H9 (cell line): ENCODE measurements at regions not wholly inside any gene's neighbourhood (a gene's known extent, or its start where the extent isn't known, plus 50 kb on each side); places are given as distances from the start of the nearest gene placed in this dataset.

Source experiments
- DNase-seq: peaks from one replicate; pipeline ENCODE4 v3.0.0-alpha.2; 2017
- H2AFZ ChIP-seq: one replicate; pipeline ENCODE4 v1.6.1; 2013; ENCODE audit warnings: mild to moderate bottlenecking, low read length, control low read depth, moderate library complexity
- H2AK5ac ChIP-seq: 2 replicates; pipeline ENCODE4 v1.6.1; 2013; ENCODE audit warnings: low read length, control low read depth, mixed read lengths; ENCODE audit not compliant: insufficient read length
- H2BK120ac ChIP-seq: one replicate; pipeline ENCODE4 v1.6.1; 2013; ENCODE audit warnings: low read depth, mild to moderate bottlenecking, low read length, control low read depth, inconsistent platforms; ENCODE audit not compliant: poor library complexity, severe bottlenecking
- H2BK12ac ChIP-seq: 2 replicates; pipeline ENCODE4 v1.6.1; 2013; ENCODE audit warnings: low read length, control low read depth, mixed read lengths, low read depth; ENCODE audit not compliant: insufficient read length
- H2BK15ac ChIP-seq: 2 replicates; pipeline ENCODE4 v1.6.1; 2013; ENCODE audit warnings: low read depth, low read length, control low read depth
- H2BK20ac ChIP-seq: one replicate; pipeline ENCODE4 v1.6.1; 2013; ENCODE audit warnings: low read depth, mild to moderate bottlenecking, low read length, control low read depth, inconsistent platforms; ENCODE audit not compliant: poor library complexity, severe bottlenecking
- H2BK5ac ChIP-seq: 2 replicates; pipeline ENCODE4 v1.6.1; 2013; ENCODE audit warnings: low read length, control low read depth, mixed read lengths; ENCODE audit not compliant: insufficient read length
- H3K14ac ChIP-seq: 2 replicates; pipeline ENCODE4 v1.6.1; 2013; ENCODE audit warnings: low read length, control low read depth; ENCODE audit not compliant: insufficient read depth
- H3K18ac ChIP-seq: 2 replicates; pipeline ENCODE4 v1.6.1; 2013; ENCODE audit warnings: low read depth, mild to moderate bottlenecking, mixed read lengths, low read length, control low read depth; ENCODE audit not compliant: insufficient read length
- H3K23ac ChIP-seq: 2 replicates; pipeline ENCODE4 v1.6.1; 2013; ENCODE audit warnings: low read length, control low read depth, mixed read lengths, low read depth; ENCODE audit not compliant: insufficient read length
- H3K23me2 ChIP-seq: 2 replicates; pipeline ENCODE4 v1.6.1; 2013; ENCODE audit warnings: low read depth, mild to moderate bottlenecking, mixed read lengths, low read length, control low read depth; ENCODE audit not compliant: insufficient read length, poor library complexity, severe bottlenecking
- H3K27ac ChIP-seq: 2 replicates; pipeline ENCODE4 v1.5.1; 2013; ENCODE audit warnings: low read length, control low read depth, mixed read lengths, low read depth; ENCODE audit not compliant: insufficient read length
- H3K27me3 ChIP-seq: 2 replicates; pipeline ENCODE4 v1.6.1; 2013; ENCODE audit warnings: low read length, control low read depth, inconsistent platforms; ENCODE audit not compliant: insufficient read depth
- H3K4ac ChIP-seq: 2 replicates; pipeline ENCODE4 v1.6.1; 2013; ENCODE audit warnings: low read depth, mild to moderate bottlenecking, control low read depth, inconsistent platforms, low read length, moderate library complexity
- H3K4me1 ChIP-seq: 2 replicates; pipeline ENCODE4 v1.6.1; 2013; ENCODE audit warnings: low read length, control low read depth, inconsistent platforms; ENCODE audit not compliant: insufficient read depth
- H3K4me2 ChIP-seq: 2 replicates; pipeline ENCODE4 v1.6.1; 2013; ENCODE audit warnings: low read length, control low read depth, mixed read lengths; ENCODE audit not compliant: insufficient read length, insufficient read depth
- H3K56ac ChIP-seq: 2 replicates; pipeline ENCODE4 v1.6.1; 2013; ENCODE audit warnings: low read depth, mild to moderate bottlenecking, mixed read lengths, low read length, control low read depth; ENCODE audit not compliant: insufficient read length
- H3K79me1 ChIP-seq: 2 replicates; pipeline ENCODE4 v1.6.1; 2013; ENCODE audit warnings: low read depth, mild to moderate bottlenecking, moderate library complexity, low read length, control low read depth, inconsistent platforms; ENCODE audit not compliant: insufficient read depth, poor library complexity, severe bottlenecking
- H3K79me2 ChIP-seq: 2 replicates; pipeline ENCODE4 v1.6.1; 2013; ENCODE audit warnings: low read length, control low read depth, inconsistent platforms; ENCODE audit not compliant: insufficient read depth
- H3K9ac ChIP-seq: 2 replicates; pipeline ENCODE4 v1.6.1; 2013; ENCODE audit warnings: low read length, control low read depth, mixed read lengths; ENCODE audit not compliant: insufficient read length; ENCODE audit errors: extremely low read depth
- H3K9me3 ChIP-seq: one replicate; pipeline ENCODE4 v1.6.1; 2013; ENCODE audit warnings: low read depth, low read length, inconsistent platforms; ENCODE audit not compliant: control insufficient read depth
- H3T11ph ChIP-seq: one replicate; pipeline ENCODE4 v1.6.1; 2013; ENCODE audit warnings: mild to moderate bottlenecking, low read length, control low read depth, inconsistent platforms
- H4K20me1 ChIP-seq: one replicate; pipeline ENCODE4 v1.6.1; 2013; ENCODE audit not compliant: control insufficient read depth, insufficient read length, insufficient read depth
- H4K5ac ChIP-seq: 2 replicates; pipeline ENCODE4 v1.6.1; 2013; ENCODE audit warnings: low read depth, mild to moderate bottlenecking, mixed read lengths, low read length, control low read depth; ENCODE audit not compliant: insufficient read length
- H4K8ac ChIP-seq: replicated peaks from 2 replicates; pipeline ENCODE4 v1.6.1; 2013; ENCODE audit warnings: low read length, control low read depth, mixed read lengths, low read depth; ENCODE audit not compliant: insufficient read length
- H4K91ac ChIP-seq: 2 replicates; pipeline ENCODE4 v1.6.1; 2013; ENCODE audit warnings: low read depth, mild to moderate bottlenecking, moderate library complexity, mixed read lengths, low read length, control low read depth; ENCODE audit not compliant: insufficient read length
- H3K27ac Mint-ChIP-seq, 3 experiments: 2 replicates in 2 of 3; 3 replicates in 1 of 3; pipeline ENCODE4 v1.8.0; 2020 to 2021; ENCODE audit warnings: mixed read lengths in 3 of 3, mild to moderate bottlenecking in 1 of 3, moderate library complexity in 1 of 3
- H3K27me3 Mint-ChIP-seq: 2 replicates; pipeline ENCODE4 v1.8.0; 2021; ENCODE audit warnings: low read depth, mild to moderate bottlenecking, moderate library complexity, mixed read lengths
- H3K36me3 Mint-ChIP-seq, 3 experiments: 2 replicates in 2 of 3; 3 replicates in 1 of 3; pipeline ENCODE4 v1.8.0; 2020 to 2021; ENCODE audit warnings: low read depth in 3 of 3, mixed read lengths in 3 of 3; ENCODE audit not compliant: insufficient read depth in 1 of 3
- H3K4me1 Mint-ChIP-seq, 2 experiments: 2 replicates each; pipeline ENCODE4 v1.8.0; 2020; ENCODE audit warnings: mixed read lengths in 2 of 2
- H3K4me3 Mint-ChIP-seq, 2 experiments: 2 replicates in 1 of 2; 3 replicates in 1 of 2; pipeline ENCODE4 v1.8.0; 2020 to 2021; ENCODE audit warnings: mild to moderate bottlenecking in 2 of 2, mixed read lengths in 2 of 2, moderate library complexity in 1 of 2
- H3K9me3 Mint-ChIP-seq, 2 experiments: 2 replicates in 1 of 2; 3 replicates in 1 of 2; pipeline ENCODE4 v1.8.0; 2020; ENCODE audit warnings: mild to moderate bottlenecking in 2 of 2, mixed read lengths in 2 of 2, moderate library complexity in 1 of 2
- CTCF ChIP-seq: fragments of 200-600 bp; sonication (generic); conservative IDR thresholded peaks from 3 replicates; pipeline ENCODE4 v1.8.0; 2021; ENCODE audit warnings: antibody characterized with exemption, mild to moderate bottlenecking
- WGBS: extraction: QIAGEN DNeasy Blood & Tissue Kit; methylation state at CpG from one replicate; pipeline ENCODE4 v1.1.7; 2013; ENCODE audit warnings: missing lambda C conversion rate, low lambda C conversion rate, mixed read lengths; ENCODE audit not compliant: insufficient read length; ENCODE audit errors: extremely low coverage; 5-methylcytosine and 5-hydroxymethylcytosine counted together

- Histone ChIP-seq H3K14ac (no peak overlapping the region), H3K4me1 (no peaks in the 10 kb centered on the region; the same call in 1 of the 2 replicates), H3K23ac (no peak overlapping the region), H4K91ac (no peak overlapping the region), H3K27me3 (no peaks in the 10 kb centered on the region), H2AFZ (no peak overlapping the region), H2BK120ac (no peak overlapping the region), H2BK15ac (no peak overlapping the region), H2BK20ac (no peak overlapping the region), H4K8ac (no peak overlapping the region), H3T11ph (no peak overlapping the region), H3K9me3 (no peaks in the 10 kb centered on the region), H2AK5ac (no peak overlapping the region), H3K79me2 (no peaks in the 10 kb centered on the region), H3K4me2 (no peak overlapping the region), H2BK12ac (no peak overlapping the region), H3K23me2 (no peaks in the 10 kb centered on the region), H3K56ac (no peak overlapping the region), H3K4ac (no peak overlapping the region), H3K9ac (no peak overlapping the region), H3K79me1 (no peaks in the 10 kb centered on the region), H3K18ac (no peak overlapping the region), H2BK5ac (no peak overlapping the region), H4K5ac (no peak overlapping the region), H3K27ac (no peak overlapping the region), H4K20me1 (no peaks in the 10 kb centered on the region)
- TF ChIP-seq CTCF, result no peak
- no peaks in the 10 kb centered on the region for H3K9me3 Mint-ChIP-seq
- H3K36me3 Mint-ChIP-seq, result no peaks in the 10 kb centered on the region
- no peaks in the 10 kb centered on the region for H3K27me3 Mint-ChIP-seq
- H3K4me3 Mint-ChIP-seq, result no peak overlapping the region
- WGBS, result no CpG with 5 or more reads among the region's 3 CpGs
- H3K27ac Mint-ChIP-seq, result no peak overlapping the region
- DNase-seq, result no peak
- peaks cover 0 to 2% of the 10 kb centered on the region in 2 experiments; a peak in 1 of 4 replicates for H3K4me1 Mint-ChIP-seq
Observed at GRCh38 chr2:15856318-15856717, 84.0 kb upstream of the MYCN start.
